Effector CD8-positive, alpha-beta T cell (primary cell): ENCODE measurements at regions not wholly inside any gene's neighbourhood (a gene's known extent, or its start where the extent isn't known, plus 50 kb on each side); places are given as distances from the start of the nearest gene placed in this dataset.

Experiments
- DNase-seq: peaks from one replicate; lab custom pipeline; 2025; lab: John Stamatoyannopoulos, UW

GRCh38 chr4:180900781-180901180, 1342.4 kb upstream of the TENM3 start:
- no peak for DNase-seq

DNA sequence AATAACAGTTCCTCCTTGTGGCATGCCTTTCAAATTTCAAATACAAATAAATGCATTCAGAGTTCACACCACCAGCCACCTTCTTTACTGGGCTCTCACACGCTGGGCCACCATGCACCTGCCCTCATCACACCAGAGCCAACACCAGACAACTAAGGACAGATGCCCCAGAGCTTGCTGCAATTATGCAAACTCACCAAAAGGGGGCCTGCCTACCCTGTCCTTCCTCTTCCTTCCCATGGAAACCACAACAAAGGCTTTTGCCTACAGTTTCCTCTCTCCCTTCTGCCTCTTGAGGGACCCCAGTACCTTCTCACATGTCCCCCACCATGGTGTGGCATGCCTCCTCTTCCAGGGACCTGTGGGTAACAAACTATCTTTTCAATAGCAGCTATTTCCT, 1333.9 kb upstream of the TENM3 start:
- DNase-seq = no peak

DNA sequence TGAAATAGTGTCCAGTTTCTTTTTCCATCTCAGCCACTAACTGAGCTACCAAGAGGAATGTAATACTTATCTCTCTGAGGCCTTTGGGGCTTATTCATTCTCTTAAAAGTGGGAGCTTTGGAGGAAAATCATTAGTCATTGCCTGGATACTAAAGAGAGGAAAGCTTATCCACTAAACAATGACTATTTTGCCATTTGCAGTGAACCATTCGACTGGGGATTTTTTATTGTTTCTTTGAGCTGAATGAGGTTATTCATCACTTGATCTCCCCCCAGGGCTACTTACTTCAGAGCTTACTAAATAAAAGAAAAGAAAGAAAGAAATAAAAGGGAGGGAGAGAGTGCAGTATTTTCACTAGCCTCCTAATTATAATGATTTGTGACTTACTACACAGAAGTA, 1329.5 kb upstream of the TENM3 start:
- no peak for DNase-seq

- DNase-seq = no peak
Observed at GRCh38 chr4:180923486-180923885, 1319.7 kb upstream of the TENM3 start.

DNA sequence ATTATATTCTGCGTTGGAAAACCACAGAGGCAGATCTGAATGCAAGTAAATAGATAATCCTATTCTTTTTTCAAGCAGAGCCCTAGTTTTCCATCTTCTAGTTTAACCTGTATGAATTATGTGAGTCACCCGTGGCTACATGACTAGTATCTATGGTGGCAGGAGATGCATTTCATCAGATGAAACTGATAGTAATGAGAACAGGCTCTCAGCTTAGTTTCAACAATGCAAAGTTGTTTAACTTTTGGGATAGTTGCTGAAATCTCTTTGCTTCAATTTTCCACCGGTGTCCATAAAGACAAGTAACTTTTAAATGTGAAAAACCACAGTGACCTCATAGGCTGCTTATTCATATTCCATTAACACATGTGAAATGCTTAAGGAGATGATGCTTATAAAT, 1317.4 kb upstream of the TENM3 start:
- DNase-seq = no peak

- DNase-seq = no peak
Observed at GRCh38 chr4:180926277-180926676, 1316.9 kb upstream of the TENM3 start.

- DNase-seq = no peak
Observed at GRCh38 chr4:180932370-180933001, 1310.7 kb upstream of the TENM3 start.

DNA sequence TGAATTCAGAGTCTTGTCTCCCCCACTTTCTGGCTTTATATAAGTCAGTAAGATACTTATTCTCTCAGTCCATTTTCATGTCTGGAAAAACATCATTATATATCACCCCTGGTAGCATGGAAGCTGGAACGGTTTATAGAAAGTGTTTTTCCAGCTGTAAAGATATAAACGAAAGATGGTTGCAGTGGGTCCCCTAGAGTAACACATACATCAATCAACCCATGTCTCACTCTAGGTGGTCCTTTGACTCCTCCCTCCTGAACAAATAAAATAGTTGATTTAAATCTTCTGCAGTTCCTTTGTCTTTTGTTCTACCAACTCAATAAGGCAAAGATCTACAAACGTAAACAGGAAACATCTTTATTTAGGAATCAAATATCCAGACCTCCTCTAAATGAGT, 1306.1 kb upstream of the TENM3 start:
- DNase-seq = no peak

DNA sequence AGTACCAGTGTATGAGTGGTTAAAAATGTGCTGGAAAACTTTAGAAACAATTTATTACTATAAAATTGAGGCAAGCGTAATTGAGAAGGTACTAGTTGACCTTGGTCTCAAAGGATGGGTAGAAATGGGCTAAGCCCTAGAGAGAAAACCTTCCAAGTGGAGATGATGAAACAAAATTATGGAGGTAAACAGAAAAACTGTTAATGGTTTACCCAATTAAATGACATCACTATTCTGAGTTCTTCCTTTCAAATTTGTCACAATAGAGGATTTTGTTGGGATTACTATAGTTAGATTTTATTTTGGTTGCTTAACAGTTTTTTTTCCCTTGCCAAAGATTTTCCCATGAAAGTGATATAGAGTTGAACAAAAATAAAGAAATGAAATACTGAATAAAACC, 1302.5 kb upstream of the TENM3 start:
- DNase-seq = no peak

- no peak for DNase-seq
Observed at GRCh38 chr4:180942367-180942916, 1300.8 kb upstream of the TENM3 start.

GRCh38 chr4:180946188-180946587, 1297.0 kb upstream of the TENM3 start:
- no peak for DNase-seq

DNA sequence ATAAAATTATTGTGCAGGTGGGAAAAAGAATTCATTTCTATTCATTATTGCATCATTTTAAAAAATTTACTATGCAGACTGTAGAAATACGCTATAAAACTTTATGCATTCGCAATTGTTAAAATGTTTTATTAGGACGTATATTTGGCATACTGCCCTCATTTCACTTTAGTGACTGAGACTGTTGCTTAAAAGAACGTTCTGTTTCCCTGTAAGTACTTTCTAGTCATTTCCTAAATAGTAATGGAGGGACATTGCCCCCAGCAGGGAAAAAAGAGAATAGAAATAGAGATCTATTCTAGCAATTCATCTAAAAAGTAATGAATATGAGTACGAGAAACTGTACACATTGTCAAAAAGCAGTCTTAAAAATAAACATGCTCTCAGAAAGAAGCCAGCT, 1295.8 kb upstream of the TENM3 start:
- no peak for DNase-seq

GRCh38 chr4:180949424-180950213, 1293.6 kb upstream of the TENM3 start:
- no peak for DNase-seq

GRCh38 chr4:180950377-180950776, 1292.8 kb upstream of the TENM3 start:
- no peak for DNase-seq

GRCh38 chr4:180951312-180951711, 1291.9 kb upstream of the TENM3 start:
- DNase-seq = no peak

DNA sequence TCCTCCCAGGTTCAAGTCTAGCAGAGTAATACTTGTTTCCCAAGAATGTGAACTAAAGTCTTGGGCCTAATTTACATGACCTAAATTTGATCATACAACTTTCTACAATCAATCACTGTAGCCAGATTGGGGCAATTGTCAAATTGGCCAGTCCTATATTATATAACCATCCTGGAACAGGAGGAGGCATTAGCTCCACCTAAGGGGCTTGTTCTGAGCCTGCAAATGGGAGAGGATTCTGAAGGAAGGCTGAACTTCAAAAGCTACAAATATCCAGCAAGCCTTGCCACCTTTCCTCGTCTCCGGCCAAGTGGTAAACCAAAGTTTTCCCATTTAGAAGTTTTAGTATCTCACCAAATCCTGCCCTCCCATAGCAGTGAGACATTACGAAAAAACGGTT, 1289.6 kb upstream of the TENM3 start:
- DNase-seq = no peak

- DNase-seq = no peak
Observed at GRCh38 chr4:180960743-180961401, 1282.3 kb upstream of the TENM3 start.

- no peak for DNase-seq
Observed at GRCh38 chr4:180962268-180962667, 1280.9 kb upstream of the TENM3 start.

GRCh38 chr4:180966312-180966711, 1276.9 kb upstream of the TENM3 start:
- DNase-seq = no peak

- no peak for DNase-seq
Observed at GRCh38 chr4:180967936-180968335, 1275.3 kb upstream of the TENM3 start.

- DNase-seq = no peak
Observed at GRCh38 chr4:180973894-180974293, 1269.3 kb upstream of the TENM3 start.

- no peak for DNase-seq
Observed at GRCh38 chr4:180990931-180991330, 1252.3 kb upstream of the TENM3 start.
